Activated T-cell treated with anti-CD3 and anti-CD28 coated beads, Interleukin-2, amount 50 U/mL, for 72 hours (primary cell): ENCODE measurements at regions not wholly inside any gene's neighbourhood (a gene's known extent, or its start where the extent isn't known, plus 50 kb on each side); places are given as distances from the start of the nearest gene placed in this dataset.

Experiments used
- ATAC-seq, 2 donors: fragments of 150-1000 bp; cut with Tn5 transposase; replicated peaks in 1 of 2; 2 replicates each; pipeline ENCODE4 v1.10.0; 2021; ENCODE audit warnings: moderate library complexity in 2 of 2, mild to moderate bottlenecking in 1 of 2
- DNase-seq, 2 donors: peaks; one replicate each; pipeline ENCODE4 v3.0.0; 2021 to 2022; ENCODE audit warnings: mixed read lengths in 1 of 2
- H3K27ac Mint-ChIP-seq: one replicate; pipeline ENCODE4 v1.8.0; 2022; ENCODE audit warnings: mild to moderate bottlenecking, moderate library complexity, mixed read lengths
- H3K27me3 Mint-ChIP-seq: one replicate; pipeline ENCODE4 v1.8.0; 2022; ENCODE audit warnings: low read depth, mixed read lengths
- H3K36me3 Mint-ChIP-seq, 2 donors: one replicate each; pipeline ENCODE4 v1.8.0; 2022; ENCODE audit warnings: mixed read lengths in 2 of 2, mild to moderate bottlenecking in 1 of 2; ENCODE audit not compliant: insufficient read depth in 2 of 2
- H3K4me1 Mint-ChIP-seq: one replicate; pipeline ENCODE4 v1.8.0; 2022; ENCODE audit warnings: low read depth, mixed read lengths
- H3K4me3 Mint-ChIP-seq, 2 donors: one replicate each; pipeline ENCODE4 v1.8.0; 2022; ENCODE audit warnings: mild to moderate bottlenecking in 2 of 2, mixed read lengths in 2 of 2, moderate library complexity in 2 of 2
- H3K9me3 Mint-ChIP-seq, 2 donors: one replicate each; pipeline ENCODE4 v1.8.0; 2022; ENCODE audit warnings: mixed read lengths in 2 of 2

DNA sequence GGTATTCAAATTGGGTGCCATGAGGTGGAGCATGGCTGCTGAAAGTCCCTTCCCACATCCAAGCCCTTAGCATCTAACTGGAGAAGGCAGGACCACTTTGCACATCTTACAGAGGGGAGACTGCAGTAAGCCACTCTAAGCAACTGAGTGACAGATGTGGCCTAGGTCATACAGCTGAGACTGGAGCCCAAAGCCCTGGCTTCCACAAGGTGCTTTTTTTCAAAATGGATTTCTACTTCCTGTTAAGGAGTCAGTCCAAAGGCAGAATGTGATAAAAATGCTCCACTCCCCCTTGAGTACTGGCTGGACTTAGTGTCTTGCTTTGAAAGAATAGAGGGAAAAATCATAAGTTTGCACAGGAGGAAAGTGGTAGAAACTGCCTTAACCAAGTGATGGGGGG is 424.0 kb upstream of the SPRED2 start:
- DNase-seq (no peak), ATAC-seq (no peak)
- Mint-ChIP-seq H3K36me3 (no peaks in the 10 kb centered on the region), H3K27ac (no peak overlapping the region), H3K4me3 (no peak overlapping the region), H3K27me3 (no peaks in the 10 kb centered on the region), H3K9me3 (no peaks in the 10 kb centered on the region), H3K4me1 (no peaks in the 10 kb centered on the region)

DNA sequence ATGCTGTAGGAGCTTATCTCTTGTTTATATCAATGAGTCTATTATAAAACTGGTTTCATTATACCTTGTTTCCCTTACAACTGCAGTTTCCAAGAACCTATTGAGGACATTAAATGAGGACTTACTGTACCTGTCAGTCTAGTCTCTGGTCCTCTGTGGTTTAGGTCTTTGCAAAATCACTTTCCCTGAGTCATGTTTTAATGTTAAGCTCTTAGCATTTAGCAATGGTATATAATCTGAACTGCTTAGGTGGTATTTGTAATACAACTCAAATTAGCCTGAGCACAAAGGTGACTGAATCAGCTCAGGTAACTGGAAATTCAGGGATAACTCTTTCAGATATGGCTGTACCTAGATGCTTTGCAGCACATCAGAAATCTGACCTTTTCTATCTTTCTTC is 418.3 kb upstream of the SPRED2 start:
- ATAC-seq (no peak), DNase-seq (no peak)
- Mint-ChIP-seq H3K27me3 (no peaks in the 10 kb centered on the region), H3K36me3 (no peaks in the 10 kb centered on the region), H3K27ac (no peak overlapping the region), H3K9me3 (no peaks in the 10 kb centered on the region), H3K4me1 (no peaks in the 10 kb centered on the region), H3K4me3 (no peak overlapping the region)

DNA sequence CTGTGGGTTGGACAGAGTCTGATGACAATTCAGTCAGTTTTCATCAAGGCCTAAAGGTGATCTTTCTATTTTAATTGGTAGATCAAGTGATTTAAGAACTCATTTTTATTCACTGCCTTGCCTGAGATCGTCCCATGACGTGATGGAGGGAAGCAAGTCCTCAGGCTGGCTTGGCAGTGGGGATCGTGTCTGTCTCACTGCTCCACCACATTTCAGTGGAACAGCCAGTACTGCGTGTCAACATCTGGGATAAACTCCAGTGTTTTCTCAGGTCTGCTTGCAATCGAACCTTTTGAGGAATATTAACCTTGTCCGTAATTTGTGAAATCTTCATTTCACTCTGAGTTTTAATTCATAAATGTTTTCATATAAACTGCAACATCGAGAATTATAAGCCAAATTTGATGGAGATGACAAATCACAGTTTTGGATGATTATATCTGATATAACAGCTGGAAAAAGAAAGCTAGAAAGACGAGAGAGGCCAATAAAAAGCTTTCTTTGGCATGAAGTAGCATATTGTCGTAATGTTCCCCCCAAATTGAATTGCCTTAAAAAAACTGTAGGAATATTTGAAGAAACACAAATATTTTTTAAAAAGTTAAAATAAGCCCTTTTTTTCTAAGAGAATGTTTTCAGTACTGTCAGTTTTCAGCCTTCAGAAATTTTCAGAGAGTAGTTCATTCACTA is 414.7 kb upstream of the SPRED2 start:
- H3K9me3 Mint-ChIP-seq: peaks cover 0 to 2% of the 10 kb centered on the region in 2 donors
- ATAC-seq (no peak), DNase-seq (no peak)
- H3K27ac Mint-ChIP-seq: no peak overlapping the region
- no peaks in the 10 kb centered on the region for H3K36me3 Mint-ChIP-seq
- H3K4me1 Mint-ChIP-seq: no peaks in the 10 kb centered on the region
- H3K4me3 Mint-ChIP-seq: no peak overlapping the region
- no peaks in the 10 kb centered on the region for H3K27me3 Mint-ChIP-seq

DNA sequence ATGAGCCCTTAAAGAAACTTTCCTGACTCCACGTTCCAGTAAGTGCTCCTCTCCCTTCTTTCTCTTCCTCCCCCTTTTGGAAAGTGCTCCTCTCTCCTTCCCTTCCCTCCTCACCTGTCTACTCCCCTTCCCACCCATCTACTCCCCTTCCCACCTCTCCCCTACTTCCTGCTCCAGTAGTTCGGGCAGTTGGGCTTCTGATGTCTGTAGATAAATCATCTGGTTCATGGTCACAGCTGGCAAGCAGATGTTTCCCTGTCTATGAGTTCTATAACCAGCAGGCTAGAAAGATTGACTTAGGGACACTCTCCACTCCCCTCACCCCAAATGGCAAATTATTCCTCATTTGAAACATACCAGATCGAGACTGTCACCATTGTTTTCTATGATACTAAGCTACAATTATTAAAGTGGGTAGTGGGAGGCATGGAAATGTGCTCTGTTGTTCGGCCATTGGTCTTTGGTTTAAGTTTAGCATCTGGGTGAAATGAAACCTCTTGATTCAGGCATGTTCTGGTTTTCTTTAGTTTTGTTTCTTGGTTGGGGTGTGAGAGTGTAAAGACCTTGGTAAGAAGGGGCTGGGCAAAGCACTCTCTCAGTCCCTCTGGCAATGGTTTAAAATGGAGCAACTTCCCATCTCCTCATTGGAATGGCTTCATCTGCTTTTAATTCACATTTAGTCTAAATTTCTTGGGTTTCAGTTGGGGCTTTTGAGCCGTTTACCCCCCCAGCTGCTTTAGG is 413.2 kb upstream of the SPRED2 start:
- Mint-ChIP-seq H3K9me3 (peaks cover 2% of the 10 kb centered on the region in 2 donors), H3K36me3 (no peaks in the 10 kb centered on the region), H3K27me3 (no peaks in the 10 kb centered on the region), H3K4me1 (no peaks in the 10 kb centered on the region), H3K4me3 (no peak overlapping the region), H3K27ac (no peak overlapping the region)
- ATAC-seq: no peak
- no peak for DNase-seq

DNA sequence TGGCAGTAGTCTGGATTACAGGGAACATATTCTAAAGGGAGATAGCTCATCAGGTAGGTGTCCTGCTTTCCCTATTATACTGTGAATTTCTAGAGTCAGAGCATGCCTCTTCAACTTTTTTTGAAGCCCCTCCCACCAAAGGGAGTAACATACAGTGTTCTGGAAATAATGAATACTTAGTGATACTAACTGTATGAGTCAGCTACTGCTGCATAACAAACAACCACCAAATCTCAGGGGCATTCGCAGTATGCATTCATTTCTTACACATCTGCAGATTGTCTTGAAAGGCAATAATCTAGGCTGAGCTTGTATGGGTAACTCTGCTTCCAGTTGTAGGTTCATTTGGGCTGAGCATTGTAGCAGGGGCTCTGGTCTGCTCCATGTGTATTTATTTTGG is 409.7 kb upstream of the SPRED2 start:
- Mint-ChIP-seq H3K9me3 (peaks cover 2% of the 10 kb centered on the region in 2 donors), H3K27ac (no peak overlapping the region), H3K27me3 (no peaks in the 10 kb centered on the region), H3K36me3 (no peaks in the 10 kb centered on the region), H3K4me3 (no peak overlapping the region), H3K4me1 (no peaks in the 10 kb centered on the region)
- DNase-seq (no peak), ATAC-seq (no peak)

DNA sequence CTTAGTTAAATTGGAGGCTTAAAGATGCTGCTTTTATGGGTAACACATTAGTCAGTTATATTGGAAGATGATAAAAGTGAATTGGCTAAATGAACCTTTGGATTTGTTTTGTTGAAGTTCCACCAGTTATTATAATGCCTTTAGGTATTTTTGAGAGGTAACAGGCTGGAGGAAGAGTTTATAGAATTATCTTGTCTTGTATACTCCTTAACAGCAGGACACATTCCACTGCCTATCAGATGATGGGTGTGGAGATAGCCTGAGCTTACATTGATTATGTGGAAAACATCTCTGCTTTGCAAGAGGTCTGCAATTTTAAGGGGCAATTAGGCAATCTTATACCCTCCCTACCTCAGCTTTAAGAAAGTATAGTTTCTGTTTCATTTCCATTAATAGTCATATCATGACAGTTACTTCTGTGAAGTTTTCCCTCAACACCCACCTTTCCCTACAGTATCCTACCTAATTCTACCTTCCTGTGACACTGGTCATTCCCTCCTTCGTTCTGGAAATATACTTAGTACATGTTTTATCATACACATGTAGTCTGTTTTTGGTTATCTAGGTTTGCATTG is 403.7 kb upstream of the SPRED2 start:
- Mint-ChIP-seq H3K4me3 (no peak overlapping the region), H3K9me3 (no peaks in the 10 kb centered on the region), H3K27ac (no peak overlapping the region), H3K27me3 (no peaks in the 10 kb centered on the region), H3K36me3 (no peaks in the 10 kb centered on the region), H3K4me1 (no peaks in the 10 kb centered on the region)
- ATAC-seq (no peak), DNase-seq (no peak)

DNA sequence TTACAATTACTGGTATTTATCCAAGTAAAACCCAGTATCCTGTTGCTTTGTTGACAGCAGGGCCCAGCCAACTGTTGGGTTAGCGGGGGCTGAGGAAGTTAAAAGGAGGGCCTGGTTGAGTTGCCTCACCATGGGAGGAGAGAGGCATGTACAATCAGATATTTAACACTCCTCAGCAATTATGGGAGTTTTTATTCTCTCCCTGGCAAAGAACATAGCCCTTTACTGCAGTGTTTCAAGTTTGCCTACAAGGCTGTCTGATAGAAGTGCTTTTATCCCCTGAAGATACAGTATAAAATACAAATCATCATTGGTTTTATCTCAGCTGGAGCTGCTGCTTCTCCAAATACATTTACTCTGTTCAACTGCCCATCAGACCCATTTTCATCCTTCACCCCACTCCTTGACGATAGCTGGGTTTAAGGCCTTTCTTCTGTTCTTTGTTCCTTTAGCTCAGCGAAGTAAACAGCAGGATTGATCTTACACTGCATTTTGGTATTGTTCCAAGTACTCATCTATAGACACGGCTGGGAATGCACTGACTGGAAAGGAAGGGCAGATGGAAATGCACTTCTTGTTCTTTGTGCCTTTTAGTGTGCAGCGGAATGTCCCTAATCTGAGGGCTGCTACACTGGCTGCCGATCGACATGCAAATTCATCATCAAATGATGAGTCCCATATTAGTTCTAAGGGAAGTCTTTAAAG is 402.5 kb upstream of the SPRED2 start:
- no peak for DNase-seq
- no peak for ATAC-seq
- Mint-ChIP-seq H3K27ac (no peak overlapping the region), H3K36me3 (no peaks in the 10 kb centered on the region), H3K4me3 (no peak overlapping the region), H3K9me3 (no peaks in the 10 kb centered on the region), H3K27me3 (no peaks in the 10 kb centered on the region), H3K4me1 (no peaks in the 10 kb centered on the region)

DNA sequence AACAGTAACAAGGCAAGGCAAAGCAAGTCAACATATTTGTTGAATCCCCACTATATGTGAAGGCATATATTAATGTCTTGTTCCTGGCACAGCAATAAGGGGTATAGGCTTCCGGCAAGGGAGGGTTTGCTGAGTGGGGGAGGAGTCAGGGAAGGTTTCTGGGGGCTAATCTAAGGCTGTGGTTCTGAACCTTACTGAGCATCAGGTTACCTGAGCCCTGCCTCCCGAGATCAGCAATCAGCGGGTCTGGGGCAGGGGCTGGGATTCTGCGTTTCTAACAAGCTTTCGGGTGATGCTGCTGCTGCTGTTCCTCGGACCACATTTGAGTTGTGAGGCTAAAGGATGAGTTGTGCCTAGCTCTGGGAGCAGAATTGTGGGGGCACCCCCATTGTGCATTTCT is 401.7 kb upstream of the SPRED2 start:
- no peaks in the 10 kb centered on the region for H3K9me3 Mint-ChIP-seq
- no peaks in the 10 kb centered on the region for H3K36me3 Mint-ChIP-seq
- no peak overlapping the region for H3K4me3 Mint-ChIP-seq
- DNase-seq (no peak), ATAC-seq (no peak)
- H3K27me3 Mint-ChIP-seq: no peaks in the 10 kb centered on the region
- no peak overlapping the region for H3K27ac Mint-ChIP-seq
- no peaks in the 10 kb centered on the region for H3K4me1 Mint-ChIP-seq

DNA sequence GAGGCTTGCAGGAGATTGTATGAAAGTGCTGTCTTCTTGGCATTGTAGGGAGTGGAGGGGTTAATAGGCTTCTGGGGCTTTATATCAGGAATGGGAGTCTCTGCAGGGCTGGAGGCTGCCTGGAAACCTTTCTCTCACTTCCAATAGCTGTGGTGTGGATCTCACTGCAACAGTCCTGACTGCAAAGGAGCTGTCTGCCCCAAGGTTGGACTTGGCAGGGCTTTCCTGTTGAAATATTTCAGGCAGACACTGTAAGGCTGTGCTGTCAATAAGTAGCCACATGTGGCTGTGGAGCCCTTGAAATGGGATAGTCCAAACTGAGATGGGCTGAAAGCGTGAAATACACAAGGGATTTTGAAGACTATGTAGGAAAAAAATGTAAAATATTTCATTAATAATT is 399.1 kb upstream of the SPRED2 start:
- Mint-ChIP-seq H3K27me3 (no peaks in the 10 kb centered on the region), H3K4me1 (no peaks in the 10 kb centered on the region), H3K4me3 (no peak overlapping the region), H3K9me3 (no peaks in the 10 kb centered on the region), H3K27ac (no peak overlapping the region), H3K36me3 (no peaks in the 10 kb centered on the region)
- ATAC-seq (no peak), DNase-seq (no peak)

DNA sequence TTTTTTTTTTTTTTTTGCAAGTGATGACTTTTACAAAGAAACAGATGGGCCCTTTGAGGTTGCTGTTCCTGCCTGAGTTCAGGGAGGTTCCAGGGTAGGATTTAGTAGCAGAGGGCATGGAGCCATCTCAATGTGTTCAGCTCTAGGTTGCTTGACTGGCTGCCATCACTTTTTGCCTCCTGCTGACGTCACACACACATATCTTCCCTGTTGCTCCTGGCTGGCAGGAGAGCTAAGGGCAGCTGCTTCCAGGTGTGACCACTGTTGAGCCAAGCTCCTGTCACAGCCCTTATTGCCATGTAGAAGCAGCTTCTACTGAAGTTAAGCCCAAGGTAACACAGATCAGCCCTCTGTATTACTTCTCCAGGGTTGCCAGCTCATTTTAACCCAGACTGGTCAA is 394.2 kb upstream of the SPRED2 start:
- ATAC-seq (no peak), DNase-seq (no peak)
- H3K27ac Mint-ChIP-seq: no peak overlapping the region
- no peaks in the 10 kb centered on the region for H3K4me1 Mint-ChIP-seq
- peaks cover 0 to 3% of the 10 kb centered on the region in 2 donors for H3K9me3 Mint-ChIP-seq
- H3K4me3 Mint-ChIP-seq: no peak overlapping the region
- H3K36me3 Mint-ChIP-seq: no peaks in the 10 kb centered on the region
- H3K27me3 Mint-ChIP-seq: no peaks in the 10 kb centered on the region

DNA sequence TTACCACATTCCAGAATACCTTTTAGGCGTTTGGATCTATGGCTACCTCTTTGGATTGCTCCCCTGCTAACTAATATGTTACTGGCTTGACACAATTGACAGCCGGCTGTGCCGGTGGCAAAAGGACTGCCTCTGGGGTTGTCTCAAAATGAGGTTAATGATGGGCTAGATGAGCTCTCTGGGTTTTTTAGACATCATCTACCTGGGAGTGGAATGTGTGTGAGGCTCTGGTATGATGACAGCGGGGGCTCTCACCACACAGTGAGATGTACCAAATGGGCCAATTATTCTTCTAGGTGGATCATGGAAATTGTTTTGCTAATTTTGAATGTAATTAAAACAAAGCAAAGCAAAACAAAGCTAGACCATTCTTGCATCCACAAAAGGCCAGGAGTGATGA is 391.1 kb upstream of the SPRED2 start:
- DNase-seq: no peak
- Mint-ChIP-seq H3K27ac (no peak overlapping the region), H3K36me3 (no peaks in the 10 kb centered on the region), H3K4me3 (no peak overlapping the region), H3K9me3 (peaks cover 0 to 3% of the 10 kb centered on the region in 2 donors), H3K27me3 (no peaks in the 10 kb centered on the region), H3K4me1 (no peaks in the 10 kb centered on the region)
- no peak for ATAC-seq

DNA sequence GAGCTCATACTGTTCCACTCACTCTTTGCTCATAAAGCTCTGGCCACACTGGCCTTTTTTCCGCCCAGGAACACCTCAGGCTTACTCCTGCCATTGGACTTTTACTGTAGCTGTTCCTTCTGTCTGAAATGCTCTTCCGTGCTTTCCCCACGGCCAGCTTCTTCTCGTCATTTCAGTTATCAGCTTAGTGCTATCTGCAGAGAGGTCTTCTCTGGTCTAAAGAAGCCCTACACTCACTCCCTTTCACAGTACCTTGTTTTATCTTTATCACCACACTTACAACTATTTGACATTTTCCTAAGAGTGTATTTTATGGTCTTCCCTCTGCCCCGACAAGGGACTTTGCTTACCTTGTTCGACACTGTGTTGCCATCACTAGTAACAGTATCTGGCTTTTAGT is 388.1 kb upstream of the SPRED2 start:
- no peaks in the 10 kb centered on the region for H3K27me3 Mint-ChIP-seq
- H3K9me3 Mint-ChIP-seq: no peaks in the 10 kb centered on the region
- no peaks in the 10 kb centered on the region for H3K4me1 Mint-ChIP-seq
- ATAC-seq (no peak), DNase-seq (no peak)
- H3K27ac Mint-ChIP-seq: no peak overlapping the region
- H3K4me3 Mint-ChIP-seq: no peak overlapping the region
- H3K36me3 Mint-ChIP-seq: no peaks in the 10 kb centered on the region

DNA sequence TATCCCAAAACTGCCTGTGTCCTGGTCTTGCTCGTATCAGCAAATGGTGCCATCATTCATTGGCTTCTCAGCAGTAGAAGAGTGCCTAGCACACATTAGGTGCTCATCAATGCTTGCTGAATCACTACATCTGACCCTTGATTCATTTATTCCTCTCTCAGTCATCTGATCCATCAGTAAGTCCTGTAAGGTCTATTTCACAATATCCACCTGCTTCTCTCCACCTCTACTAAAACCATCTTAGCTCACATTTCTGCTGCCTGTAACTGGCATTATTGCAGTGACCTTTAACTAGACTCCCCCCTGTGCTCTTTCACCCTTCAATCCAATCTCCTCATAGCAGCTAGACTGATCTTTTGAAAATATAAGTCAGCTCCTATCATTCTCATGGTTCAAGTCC is 387.6 kb upstream of the SPRED2 start:
- DNase-seq (no peak), ATAC-seq (no peak)
- no peaks in the 10 kb centered on the region for H3K9me3 Mint-ChIP-seq
- no peak overlapping the region for H3K4me3 Mint-ChIP-seq
- H3K4me1 Mint-ChIP-seq: no peaks in the 10 kb centered on the region
- H3K27me3 Mint-ChIP-seq: no peaks in the 10 kb centered on the region
- H3K36me3 Mint-ChIP-seq: no peaks in the 10 kb centered on the region
- no peak overlapping the region for H3K27ac Mint-ChIP-seq
